MM.1S (cell line): ENCODE measurements at regions not wholly inside any gene's neighbourhood (a gene's known extent, or its start where the extent isn't known, plus 50 kb on each side); places are given as distances from the start of the nearest gene placed in this dataset.

Experiments used
- CTCF ChIP-seq: fragments of 300-600 bp; sonication (generic); IDR thresholded peaks from 2 replicates; pipeline ENCODE4 v1.5.1; 2016; ENCODE audit warnings: antibody characterized with exemption, low read length, mixed read lengths
- EZH2phosphoT487 ChIP-seq: fragments of 300-600 bp; sonication (generic); IDR thresholded peaks from 2 replicates; pipeline ENCODE4 v1.6.1; 2018; ENCODE audit warnings: antibody characterized with exemption, low read length

DNA sequence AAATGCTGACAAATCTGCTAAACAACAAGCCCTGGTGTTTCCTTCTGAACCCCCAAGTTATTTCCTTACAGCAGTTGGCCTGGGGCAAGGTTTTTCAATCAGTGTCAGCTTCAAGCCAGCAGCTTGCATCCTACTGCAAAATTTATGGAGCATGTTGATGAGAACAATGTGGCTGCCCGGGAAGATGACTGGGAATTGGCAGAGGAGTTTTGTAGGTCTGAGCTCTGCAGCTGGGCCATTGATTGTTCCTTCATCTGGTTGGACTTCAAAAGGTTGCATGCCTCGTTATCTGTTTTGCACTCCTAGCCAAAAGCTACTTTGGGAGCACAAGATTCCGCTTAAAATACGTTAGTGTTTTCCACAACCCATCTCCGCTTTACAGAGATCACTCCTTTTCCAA lies 1030.3 kb upstream of the LCORL start:
- TF ChIP-seq CTCF: no peak
- TF ChIP-seq EZH2phosphoT487: no peak
